Natural killer cell (primary cell): ENCODE measurements at regions not wholly inside any gene's neighbourhood (a gene's known extent, or its start where the extent isn't known, plus 50 kb on each side); places are given as distances from the start of the nearest gene placed in this dataset.

Source experiments
- ATAC-seq, 3 donors: fragments of 150-1000 bp in 2 of 3; fragments of 200-7000 bp in 1 of 3; cut with Tn5 transposase; 1 replicate in 1 of 3; 2 replicates in 2 of 3; pipeline ENCODE4 v1.10.0; 2021; ENCODE audit warnings: mild to moderate bottlenecking in 2 of 3, moderate library complexity in 2 of 3
- DNase-seq, 2 donors: peaks; one replicate each; pipeline versions ENCODE4 v3.0.0 to v3.0.0-alpha.2; 2013 to 2021; ENCODE audit warnings: mixed read lengths in 1 of 2
- H3K27ac ChIP-seq: one replicate; pipeline ENCODE4 v1.5.1; 2013; ENCODE audit warnings: mild to moderate bottlenecking, low read length
- H3K27me3 ChIP-seq: one replicate; pipeline ENCODE4 v1.6.1; 2013; ENCODE audit warnings: low read length; ENCODE audit not compliant: control insufficient read depth, insufficient read depth
- H3K36me3 ChIP-seq: one replicate; pipeline ENCODE4 v1.6.1; 2013; ENCODE audit warnings: low read length; ENCODE audit not compliant: control insufficient read depth, insufficient read depth
- H3K4me1 ChIP-seq: one replicate; pipeline ENCODE4 v1.6.1; 2013; ENCODE audit warnings: low read length; ENCODE audit not compliant: control insufficient read depth, insufficient read depth
- H3K4me3 ChIP-seq: one replicate; pipeline ENCODE4 v1.5.1; 2013; ENCODE audit warnings: low read length
- H3K9me3 ChIP-seq: one replicate; pipeline ENCODE4 v1.6.1; 2013; ENCODE audit warnings: low read length; ENCODE audit not compliant: control insufficient read depth, insufficient read depth
- H3K27ac Mint-ChIP-seq, 2 donors: one replicate each; pipeline ENCODE4 v1.8.0; 2022; ENCODE audit warnings: mild to moderate bottlenecking in 2 of 2, mixed read lengths in 2 of 2, moderate library complexity in 1 of 2
- H3K27me3 Mint-ChIP-seq, 2 donors: one replicate each; pipeline ENCODE4 v1.8.0; 2022; ENCODE audit warnings: low read depth in 2 of 2, mixed read lengths in 2 of 2
- H3K36me3 Mint-ChIP-seq: one replicate; pipeline ENCODE4 v1.8.0; 2022; ENCODE audit warnings: mixed read lengths
- H3K4me1 Mint-ChIP-seq, 2 donors: one replicate each; pipeline ENCODE4 v1.8.0; 2022; ENCODE audit warnings: mixed read lengths in 2 of 2
- H3K4me3 Mint-ChIP-seq: one replicate; pipeline ENCODE4 v1.8.0; 2022; ENCODE audit warnings: mild to moderate bottlenecking, moderate library complexity, mixed read lengths
- H3K9me3 Mint-ChIP-seq, 2 donors: one replicate each; pipeline ENCODE4 v1.8.0; 2022; ENCODE audit warnings: mixed read lengths in 2 of 2
- CTCF ChIP-seq: fragments of 200-600 bp; IDR thresholded peaks from one replicate; pipeline ENCODE4 v1.8.0; 2022; ENCODE audit warnings: antibody characterized with exemption
- WGBS: methylation state at CpG from one replicate; pipeline ENCODE4 v1.1.7; 2013; ENCODE audit warnings: missing lambda C conversion rate; ENCODE audit not compliant: insufficient coverage; 5-methylcytosine and 5-hydroxymethylcytosine counted together
- intact Hi-C: fragments of 100-400 bp; cut with micrococcal nuclease; formaldehyde crosslinking; loops from one replicate; pipeline ENCODE4 v1.14.2; 2022

- Mint-ChIP-seq H3K27ac (no peak overlapping the region), H3K4me3 (no peak overlapping the region), H3K4me1 (no peaks in the 10 kb centered on the region), H3K9me3 (no peaks in the 10 kb centered on the region), H3K27me3 (peaks cover 0 to 3% of the 10 kb centered on the region in 2 donors), H3K36me3 (no peaks in the 10 kb centered on the region)
- Histone ChIP-seq H3K36me3 (no peaks in the 10 kb centered on the region), H3K27ac (no peak overlapping the region), H3K4me3 (no peak overlapping the region), H3K27me3 (no peaks in the 10 kb centered on the region), H3K9me3 (no peaks in the 10 kb centered on the region), H3K4me1 (no peaks in the 10 kb centered on the region)
- no peak for ATAC-seq
- no peak for TF ChIP-seq CTCF
- 55% methylated on average over 10 of the region's 10 CpGs for WGBS
- no peak for DNase-seq
- intact Hi-C loops: no loop called here
These were observed 381.0 kb upstream of the SULF2 start for GRCh38 chr20:48166082-48166835.

GRCh38 chr20:48165401-48165685, 380.1 kb upstream of the SULF2 start:
- Histone ChIP-seq H3K4me1 (no peaks in the 10 kb centered on the region), H3K27me3 (no peaks in the 10 kb centered on the region), H3K9me3 (no peaks in the 10 kb centered on the region), H3K27ac (no peak overlapping the region), H3K4me3 (no peak overlapping the region), H3K36me3 (no peaks in the 10 kb centered on the region)
- DNase-seq: no peak
- 91% methylated on average over 9 of the region's 9 CpGs for WGBS
- no peak for TF ChIP-seq CTCF
- Mint-ChIP-seq H3K4me3 (no peak overlapping the region), H3K4me1 (no peaks in the 10 kb centered on the region), H3K9me3 (no peaks in the 10 kb centered on the region), H3K27me3 (peaks cover 0 to under 1% of the 10 kb centered on the region in 2 donors), H3K36me3 (no peaks in the 10 kb centered on the region), H3K27ac (no peak overlapping the region)
- no peak for ATAC-seq
- intact Hi-C loops: no loop called here

GRCh38 chr20:48164566-48165400, 379.5 kb upstream of the SULF2 start:
- intact Hi-C loops: no loop called here
- no peaks in the 10 kb centered on the region for H3K9me3 ChIP-seq
- 78% methylated on average over 17 of the region's 17 CpGs for WGBS
- Mint-ChIP-seq H3K9me3 (no peaks in the 10 kb centered on the region), H3K27me3 (peaks cover 0 to under 1% of the 10 kb centered on the region in 2 donors), H3K27ac (no peak overlapping the region), H3K4me3 (no peak overlapping the region), H3K4me1 (no peaks in the 10 kb centered on the region), H3K36me3 (no peaks in the 10 kb centered on the region)
- no peak overlapping the region for H3K4me3 ChIP-seq
- no peaks in the 10 kb centered on the region for H3K4me1 ChIP-seq
- H3K36me3 ChIP-seq: no peaks in the 10 kb centered on the region
- ATAC-seq: no peak
- TF ChIP-seq CTCF: no peak
- DNase-seq: no peak
- no peaks in the 10 kb centered on the region for H3K27me3 ChIP-seq
- H3K27ac ChIP-seq: no peak overlapping the region
